Erythroblast (primary cell): ENCODE measurements at regions not wholly inside any gene's neighbourhood (a gene's known extent, or its start where the extent isn't known, plus 50 kb on each side); places are given as distances from the start of the nearest gene placed in this dataset.
"Not testable (repeated sequence)": the region's sequence is repeated elsewhere in the genome, so short reads cannot be mapped to it uniquely, and the experiment has no call there.

Experiments
- DNase-seq, 2 experiments: peaks; one replicate each; lab custom pipeline; 2025; lab: John Stamatoyannopoulos, UW
- GATA1 ChIP-seq: IDR thresholded peaks from 2 replicates; pipeline ENCODE4 v1.6.1; 2011; ENCODE audit warnings: low read depth, mild to moderate bottlenecking, control low read depth, low read length, moderate library complexity
- POLR2A ChIP-seq: IDR thresholded peaks from 2 replicates; pipeline ENCODE4 v1.6.1; 2011; ENCODE audit warnings: mild to moderate bottlenecking, low read length

DNA sequence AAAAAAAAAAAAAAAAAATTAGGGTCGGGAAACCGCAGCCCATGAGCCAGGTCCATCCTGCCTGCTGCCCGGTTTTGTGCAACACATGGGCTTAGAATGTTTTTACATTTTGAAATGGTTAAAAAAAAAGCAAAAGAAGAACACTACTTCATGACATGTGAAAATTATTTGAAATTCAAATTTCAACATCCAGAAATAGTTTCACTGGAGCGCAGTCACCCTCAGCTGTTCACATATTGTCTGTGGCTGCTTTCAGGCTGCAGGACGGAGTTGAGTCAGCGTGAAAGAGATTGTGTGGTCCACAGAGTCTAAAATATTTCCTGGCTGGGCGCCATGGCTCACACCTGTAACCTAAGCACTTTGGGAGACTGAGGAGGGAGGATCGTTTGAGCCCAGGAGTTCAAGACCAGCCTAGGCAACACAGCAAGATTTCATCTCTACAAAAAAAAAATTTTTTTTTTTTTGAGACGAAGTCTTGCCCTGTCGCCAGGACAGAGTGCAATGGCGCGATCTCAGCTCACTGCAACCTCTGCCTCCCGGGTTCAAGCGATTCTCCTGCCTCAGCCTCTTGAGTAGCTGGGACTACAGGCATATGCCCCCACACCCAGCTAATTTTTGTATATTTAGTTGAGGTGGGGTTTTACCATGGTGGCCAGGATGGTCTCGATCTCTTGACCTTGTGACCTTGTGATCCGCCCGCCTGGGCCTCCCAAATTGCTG lies 63.9 kb upstream of the ECHDC3 start:
- TF ChIP-seq GATA1, result no peak
- no peak for TF ChIP-seq POLR2A
- no peak for DNase-seq

DNA sequence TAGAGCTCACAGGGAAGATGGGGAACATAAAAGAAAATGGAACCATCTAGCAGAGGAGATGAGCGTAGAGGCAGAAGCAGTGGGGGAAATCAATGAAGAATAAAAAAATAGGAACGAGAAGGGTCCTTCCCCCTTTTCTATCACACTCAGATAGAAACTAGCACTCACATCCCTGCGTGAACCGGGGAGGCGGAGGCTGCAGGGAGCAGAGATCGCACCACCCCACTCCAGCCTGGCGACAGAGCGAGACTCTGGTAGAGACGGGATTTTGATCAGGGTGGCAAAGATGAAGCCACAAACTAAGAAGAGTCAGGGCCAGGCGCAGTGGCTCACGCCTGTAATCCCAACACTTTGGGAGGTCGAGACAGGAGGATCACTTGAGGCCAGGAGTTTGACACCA lies 64.7 kb upstream of the ECHDC3 start:
- no peak for DNase-seq
- TF ChIP-seq POLR2A, result no peak
- TF ChIP-seq GATA1, result no peak

GRCh38 chr10:11673346-11674280 lies 62.2 kb upstream of the USP6NL start:
- no peak for DNase-seq
- TF ChIP-seq POLR2A (no peak), GATA1 (no peak)

GRCh38 chr10:11672836-11673235 lies 61.4 kb upstream of the USP6NL start:
- no peak for DNase-seq
- TF ChIP-seq GATA1 (no peak), POLR2A (no peak)

DNA sequence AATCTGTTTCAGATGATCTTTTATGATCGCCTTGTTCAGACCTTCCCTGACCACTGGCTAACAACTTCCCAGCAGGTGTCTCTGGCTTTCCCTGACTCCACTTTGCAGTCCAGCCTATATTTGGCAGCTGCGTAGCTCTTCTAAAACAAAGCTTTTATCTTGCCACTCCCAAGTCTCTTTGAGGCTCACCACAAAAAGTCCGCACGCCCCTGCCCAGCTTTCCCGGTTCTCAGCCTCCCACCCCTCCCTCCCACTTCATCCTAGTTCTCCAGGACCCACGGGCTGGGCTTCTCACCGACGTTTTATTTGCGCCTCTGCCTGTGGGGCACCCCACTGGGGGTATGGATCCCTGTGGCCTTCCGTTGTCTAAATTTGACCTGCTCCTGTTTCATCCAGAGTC lies 58.9 kb upstream of the USP6NL start:
- no peak for DNase-seq
- TF ChIP-seq GATA1, result no peak
- TF ChIP-seq POLR2A, result no peak

GRCh38 chr10:11668847-11669610 lies 57.6 kb upstream of the USP6NL start:
- no peak for TF ChIP-seq GATA1
- no peak for TF ChIP-seq POLR2A

GRCh38 chr10:11667756-11668155 lies 56.3 kb upstream of the USP6NL start:
- TF ChIP-seq POLR2A, result no peak
- TF ChIP-seq GATA1, result no peak

More at GRCh38 chr10:11668847-11669610, 57.6 kb upstream of the USP6NL start:
- DNase-seq, result no peak

GRCh38 chr10:11663763-11664555 lies 52.5 kb upstream of the USP6NL start:
- no peak for TF ChIP-seq POLR2A
- no peak for TF ChIP-seq GATA1
- no peak for DNase-seq

More at GRCh38 chr10:11667756-11668155, 56.3 kb upstream of the USP6NL start:
- DNase-seq, result no peak

GRCh38 chr10:11663126-11663515 lies 51.7 kb upstream of the USP6NL start:
- DNase-seq, result not testable (repeated sequence)

- TF ChIP-seq POLR2A (no peak), GATA1 (no peak)
- no peak for DNase-seq
These were observed 50.0 kb upstream of the USP6NL start for GRCh38 chr10:11661441-11661840.
